HEK293 (cell line): ENCODE measurements at regions not wholly inside any gene's neighbourhood (a gene's known extent, or its start where the extent isn't known, plus 50 kb on each side); places are given as distances from the start of the nearest gene placed in this dataset.

Experiments used
- ATF2 ChIP-seq: fragments of 450-650 bp; formaldehyde crosslinking; IDR thresholded peaks from 2 replicates; pipeline ENCODE4 v1.5.1; 2016; ENCODE audit warnings: missing biosample characterization, missing genetic modification characterization, low read depth
- CTCF ChIP-seq: fragments of 450-650 bp; formaldehyde crosslinking; IDR thresholded peaks from 2 replicates; pipeline ENCODE4 v1.5.1; 2016; ENCODE audit warnings: missing biosample characterization, missing genetic modification characterization
- ZNF184 ChIP-seq: fragments of 450-650 bp; IDR thresholded peaks from 2 replicates; pipeline ENCODE4 v1.5.1; 2018; ENCODE audit warnings: missing biosample characterization, mild to moderate bottlenecking, missing genetic modification characterization
- ZNF660 ChIP-seq: fragments of 450-650 bp; IDR thresholded peaks from 2 replicates; pipeline ENCODE4 v1.5.1; 2018; ENCODE audit warnings: missing biosample characterization, mild to moderate bottlenecking, missing genetic modification characterization
- ZSCAN18 ChIP-seq: fragments of 450-650 bp; formaldehyde crosslinking; IDR thresholded peaks from 2 replicates; pipeline ENCODE4 v1.5.1; 2016; ENCODE audit warnings: missing biosample characterization, missing genetic modification characterization

GRCh38 chr22:22418163-22418549 is 90.4 kb downstream of the ZNF280B start:
- TF ChIP-seq CTCF: no peak
- no peak for TF ChIP-seq ZSCAN18 (tag by site-specific recombination)
- no peak for TF ChIP-seq ZNF660
- no peak for TF ChIP-seq ZNF184 (tag by site-specific recombination)
- no peak for TF ChIP-seq ATF2 (tag by site-specific recombination)
